ENCODE measurements at regions not wholly inside any gene's neighbourhood (a gene's known extent, or its start where the extent isn't known, plus 50 kb on each side); places are given as distances from the start of the nearest gene placed in this dataset.
A peak's percentile ranks its signal among the peaks of the same experiment; 100 is the strongest.

- peak in 1 of 2 donors; percentile 79 for DNase-seq (ENCODE audit: low spot score in 2 of 2)
- no peak overlapping the region for H3K4me3 ChIP-seq (ENCODE audit: low read depth, poor library complexity, severe bottlenecking)
- no peak for TF ChIP-seq POLR2A (IDR thresholded peaks at IDR 0.05)
- no peak for TF ChIP-seq CTCF (IDR thresholded peaks at IDR 0.05)
- intact Hi-C loops (cut with DNase I; ENCODE audit: low total_unique reads): no loop called here
- WGBS, 2 donors: 93 to 96% methylated on average over 9 of the region's 9 CpGs
These were observed 221.6 kb downstream of the CYP26B1 start for GRCh38 chr2:71926089-71926447.

GRCh38 chr2:71925268-71926088 lies 222.2 kb downstream of the CYP26B1 start:
- DNase-seq (ENCODE audit: low spot score in 2 of 2): peak in 1 of 2 donors; percentile 83
- intact Hi-C loops (cut with DNase I; ENCODE audit: low total_unique reads): no loop called here
- 80 to 86% methylated on average over 13 to 14 of the region's 14 CpGs for WGBS, 2 donors
- H3K4me3 ChIP-seq (ENCODE audit: low read depth, poor library complexity, severe bottlenecking): no peak overlapping the region
- no peak for TF ChIP-seq CTCF (IDR thresholded peaks at IDR 0.05)
- no peak for TF ChIP-seq POLR2A (IDR thresholded peaks at IDR 0.05)

GRCh38 chr2:71923887-71924533 lies 223.7 kb downstream of the CYP26B1 start:
- DNase-seq (ENCODE audit: low spot score in 2 of 2): peak in 1 of 2 donors; percentile 90
- no peak overlapping the region for H3K4me3 ChIP-seq (ENCODE audit: low read depth, poor library complexity, severe bottlenecking)
- peak in 1 of 3 donors; percentile 33 for TF ChIP-seq CTCF (IDR thresholded peaks at IDR 0.05)
- no peak for TF ChIP-seq POLR2A (IDR thresholded peaks at IDR 0.05)
- intact Hi-C loops (cut with DNase I; ENCODE audit: low total_unique reads): loop anchor here (5.0 kb wide), 1 partner anchor 228 kb away; no protein-coding TSS in a partner anchor
- 42 to 43% methylated on average over 7 of the region's 7 CpGs for WGBS, 2 donors

DNA sequence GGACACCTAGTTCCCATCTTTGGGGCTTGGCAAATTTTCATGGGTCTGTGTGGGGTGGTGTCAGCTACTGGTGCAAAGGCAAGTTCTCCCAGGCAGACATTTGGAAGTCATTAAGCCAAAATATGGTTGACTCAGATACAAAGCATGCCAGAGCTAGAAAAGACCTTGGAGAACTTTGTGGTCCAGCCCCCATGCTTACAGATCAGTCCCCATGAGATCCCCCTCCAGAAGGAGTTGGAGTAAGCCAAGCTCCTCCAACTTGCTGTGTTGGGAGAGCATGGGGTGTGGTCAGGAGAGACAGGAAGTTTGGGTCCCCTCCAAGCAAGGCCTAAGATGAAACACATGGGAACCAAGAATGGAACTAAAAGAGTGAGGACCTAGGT lies 224.5 kb downstream of the CYP26B1 start:
- TF ChIP-seq CTCF (IDR thresholded peaks at IDR 0.05) (no peak), POLR2A (IDR thresholded peaks at IDR 0.05) (no peak)
- no peak for DNase-seq (ENCODE audit: low spot score in 2 of 2)
- no peak overlapping the region for H3K4me3 ChIP-seq (ENCODE audit: low read depth, poor library complexity, severe bottlenecking)
- intact Hi-C loops (cut with DNase I; ENCODE audit: low total_unique reads): loop anchor here (5.0 kb wide), 1 partner anchor 229 kb away; no protein-coding TSS in a partner anchor

- no peak overlapping the region for H3K4me3 ChIP-seq (ENCODE audit: low read depth, poor library complexity, severe bottlenecking)
- WGBS, 2 donors: 65 to 83% methylated on average over 7 of the region's 7 CpGs
- no peak for TF ChIP-seq CTCF (IDR thresholded peaks at IDR 0.05)
- DNase-seq (ENCODE audit: low spot score in 2 of 2): peak in 1 of 2 donors; percentile 78
- intact Hi-C loops (cut with DNase I; ENCODE audit: low total_unique reads): loop anchor here (5.0 kb wide), 1 partner anchor 230 kb away; no protein-coding TSS in a partner anchor
These were observed 225.0 kb downstream of the CYP26B1 start for GRCh38 chr2:71922499-71923142.
